GM23338 (cell line): ENCODE measurements at regions not wholly inside any gene's neighbourhood (a gene's known extent, or its start where the extent isn't known, plus 50 kb on each side); places are given as distances from the start of the nearest gene placed in this dataset.

Experiments
- ATAC-seq: fragments of 200-7000 bp; cut with Tn5 transposase; 3 replicates; pipeline ENCODE4 v1.9.1; 2020
- DNase-seq: peaks from one replicate; pipeline ENCODE4 v3.0.0-alpha.2; 2015; ENCODE audit warnings: low spot score
- H2AFZ ChIP-seq: fragments of 200-600 bp; sonication (generic); 2 replicates; pipeline ENCODE4 v1.8.0; 2016; ENCODE audit warnings: antibody characterized with exemption, mild to moderate bottlenecking, moderate library complexity
- H3F3A ChIP-seq: fragments of 200-600 bp; sonication (generic); replicated peaks from 2 replicates; pipeline ENCODE4 v1.8.0; 2017; ENCODE audit warnings: antibody characterized with exemption, mixed run types, low read depth
- H3K27ac ChIP-seq: fragments of 200-600 bp; sonication (generic); 2 replicates; pipeline ENCODE4 v1.6.1; 2016; ENCODE audit warnings: low read depth
- H3K27me3 ChIP-seq: fragments of 200-600 bp; sonication (generic); 2 replicates; pipeline ENCODE4 v1.8.0; 2016; ENCODE audit warnings: mild to moderate bottlenecking, mixed run types, moderate library complexity; ENCODE audit not compliant: insufficient read depth
- H3K36me3 ChIP-seq: fragments of 200-600 bp; sonication (generic); 2 replicates; pipeline ENCODE4 v1.8.0; 2016; ENCODE audit warnings: mild to moderate bottlenecking; ENCODE audit not compliant: insufficient read depth
- H3K4me1 ChIP-seq: fragments of 200-600 bp; sonication (generic); 2 replicates; pipeline ENCODE4 v1.8.0; 2016; ENCODE audit warnings: mild to moderate bottlenecking, moderate library complexity; ENCODE audit not compliant: insufficient read depth
- H3K4me2 ChIP-seq: fragments of 200-600 bp; sonication (generic); 2 replicates; pipeline ENCODE4 v1.7.1; 2017; ENCODE audit warnings: mixed run types
- H3K4me3 ChIP-seq: fragments of 200-600 bp; sonication (generic); 2 replicates; pipeline ENCODE4 v1.6.1; 2016; ENCODE audit warnings: mixed run types
- H3K79me2 ChIP-seq: fragments of 200-600 bp; sonication (generic); replicated peaks from 2 replicates; pipeline ENCODE4 v1.8.0; 2017; ENCODE audit warnings: mild to moderate bottlenecking; ENCODE audit not compliant: insufficient read depth
- H3K9me2 ChIP-seq: fragments of 200-600 bp; sonication (generic); 2 replicates; pipeline ENCODE4 v1.8.0; 2017; ENCODE audit not compliant: insufficient read depth
- H4K20me1 ChIP-seq: fragments of 200-600 bp; sonication (generic); replicated peaks from 2 replicates; pipeline ENCODE4 v1.8.0; 2017; ENCODE audit warnings: mild to moderate bottlenecking; ENCODE audit not compliant: insufficient read depth
- H3K27ac Mint-ChIP-seq: 2 replicates; pipeline ENCODE4 v1.8.0; 2020; ENCODE audit warnings: inconsistent platforms, mild to moderate bottlenecking, moderate library complexity, mixed read lengths
- H3K27me3 Mint-ChIP-seq: 3 replicates; pipeline ENCODE4 v1.8.0; 2022; ENCODE audit warnings: low read depth, mild to moderate bottlenecking, moderate library complexity, mixed read lengths, inconsistent platforms; ENCODE audit not compliant: insufficient read depth, poor library complexity
- H3K36me3 Mint-ChIP-seq: 3 replicates; pipeline ENCODE4 v1.8.0; 2021; ENCODE audit warnings: low read depth, mild to moderate bottlenecking, inconsistent platforms, moderate library complexity, mixed read lengths
- H3K4me1 Mint-ChIP-seq: 3 replicates; pipeline ENCODE4 v1.8.0; 2020; ENCODE audit warnings: mild to moderate bottlenecking, inconsistent platforms, mixed read lengths
- H3K4me3 Mint-ChIP-seq: 3 replicates; pipeline ENCODE4 v1.8.0; 2021; ENCODE audit warnings: moderate library complexity, mild to moderate bottlenecking, inconsistent platforms, mixed read lengths
- H3K9me3 Mint-ChIP-seq: 3 replicates; pipeline ENCODE4 v1.8.0; 2020; ENCODE audit warnings: moderate library complexity, mild to moderate bottlenecking, inconsistent platforms, mixed read lengths
- CREB1 ChIP-seq: fragments of 250-450 bp; sonication (Bioruptor Pico); IDR thresholded peaks from 2 replicates; pipeline ENCODE4 v1.5.0; 2020; ENCODE audit warnings: low read depth, mild to moderate bottlenecking, moderate library complexity
- CTCF ChIP-seq, 2 experiments: fragments of 200-600 bp in 1 of 2; sonication (generic) in 1 of 2; conservative IDR thresholded peaks; 2 replicates each; pipeline versions ENCODE4 v1.5.1 to v1.6.1; 2016 to 2017; ENCODE audit warnings: antibody characterized with exemption in 2 of 2, low read depth in 2 of 2, mild to moderate bottlenecking in 2 of 2, moderate library complexity in 1 of 2
- ETS1 ChIP-seq: IDR thresholded peaks from 2 replicates; pipeline ENCODE4 v1.6.1; 2016; ENCODE audit warnings: antibody characterized with exemption
- EZH2 ChIP-seq: fragments of 200-600 bp; sonication (generic); IDR thresholded peaks from one replicate; pipeline ENCODE4 v1.8.0; 2017; ENCODE audit warnings: antibody characterized with exemption, mild to moderate bottlenecking, low read depth; ENCODE audit not compliant: unreplicated experiment
- EZH2phosphoT487 ChIP-seq: fragments of 200-600 bp; sonication (generic); IDR thresholded peaks from one replicate; pipeline ENCODE4 v1.8.1; 2018; ENCODE audit warnings: antibody characterized with exemption; ENCODE audit not compliant: unreplicated experiment
- JUNB ChIP-seq: IDR thresholded peaks from one replicate; pipeline ENCODE4 v1.6.1; 2016; ENCODE audit warnings: antibody characterized with exemption; ENCODE audit not compliant: unreplicated experiment
- NANOG ChIP-seq: IDR thresholded peaks from 2 replicates; pipeline ENCODE4 v1.6.1; 2016; ENCODE audit warnings: antibody characterized with exemption, borderline replicate concordance
- POLR2AphosphoS5 ChIP-seq: IDR thresholded peaks from 2 replicates; pipeline ENCODE4 v1.6.1; 2016; ENCODE audit warnings: antibody characterized with exemption, low read depth
- REST ChIP-seq: IDR thresholded peaks from one replicate; pipeline ENCODE4 v1.6.1; 2018; ENCODE audit warnings: antibody characterized with exemption; ENCODE audit not compliant: unreplicated experiment
- STAT1 ChIP-seq: IDR thresholded peaks from one replicate; pipeline ENCODE4 v1.6.1; 2016; ENCODE audit warnings: antibody characterized with exemption; ENCODE audit not compliant: unreplicated experiment
- ZNF331 ChIP-seq: fragments of 250-450 bp; sonication (Bioruptor Pico); IDR thresholded peaks from 2 replicates; pipeline ENCODE4 v1.5.0; 2020; ENCODE audit warnings: low read depth, mild to moderate bottlenecking, moderate library complexity

- no peak for TF ChIP-seq REST
- no peak for TF ChIP-seq POLR2AphosphoS5
- TF ChIP-seq EZH2phosphoT487 = no peak
- no peak for TF ChIP-seq CREB1 (CRISPR knock-in tag)
- no peak for TF ChIP-seq ZNF331
Measured at GRCh38 chr5:105167092-105167491, 1604.5 kb upstream of the NUDT12 start (continued).

- DNase-seq = no peak
- ATAC-seq = no peak
- no peak overlapping the region for H3K4me3 ChIP-seq
- no peak overlapping the region for H2AFZ ChIP-seq
- no peak overlapping the region for H3K27ac Mint-ChIP-seq
- peaks cover 28% of the 10 kb centered on the region for H3K9me3 Mint-ChIP-seq
- H3K4me1 Mint-ChIP-seq = peaks cover 7% of the 10 kb centered on the region
- H3K27ac ChIP-seq = no peak overlapping the region
- no peaks in the 10 kb centered on the region for H3F3A ChIP-seq
- H3K4me1 ChIP-seq = peaks cover 7% of the 10 kb centered on the region; the same call in 1 of the 2 replicates
- H4K20me1 ChIP-seq = no peaks in the 10 kb centered on the region
- peaks cover 2% of the 10 kb centered on the region for H3K27me3 Mint-ChIP-seq
- 0 out of 2 replicates have a peak, but pooled peaks cover 9% of the 10 kb centered on the region for H3K9me2 ChIP-seq
- H3K79me2 ChIP-seq = no peaks in the 10 kb centered on the region
- H3K4me2 ChIP-seq = no peak overlapping the region
- peaks cover 5% of the 10 kb centered on the region; the same call in 1 of the 2 replicates for H3K36me3 ChIP-seq
- peaks cover 18% of the 10 kb centered on the region; the same call in 2 of the 3 replicates for H3K36me3 Mint-ChIP-seq
- no peaks in the 10 kb centered on the region for H3K27me3 ChIP-seq
- H3K4me3 Mint-ChIP-seq = no peak overlapping the region
- no peak for TF ChIP-seq REST
- TF ChIP-seq JUNB = no peak
- no peak for TF ChIP-seq CTCF (conservative IDR thresholded peaks at IDR 0.05; ENCODE audit: low read depth in 2 of 2)
- TF ChIP-seq STAT1 = no peak
- no peak for TF ChIP-seq EZH2
- TF ChIP-seq CREB1 (CRISPR knock-in tag) = no peak
- no peak for TF ChIP-seq POLR2AphosphoS5
- no peak for TF ChIP-seq NANOG
- no peak for TF ChIP-seq ETS1
- TF ChIP-seq ZNF331 = no peak
Measured at GRCh38 chr5:105163547-105163946, 1601.0 kb upstream of the NUDT12 start.
